Sciatic nerve (tissue), 2 donors: ENCODE measurements at regions not wholly inside any gene's neighbourhood (a gene's known extent, or its start where the extent isn't known, plus 50 kb on each side); places are given as distances from the start of the nearest gene placed in this dataset.

Experiments
- ATAC-seq: fragments of 200-7000 bp; cut with Tn5 transposase; one replicate; pipeline ENCODE4 v1.9.1; 2020; ENCODE audit warnings: mild to moderate bottlenecking, moderate library complexity
- DNase-seq: peaks from one replicate; pipeline ENCODE4 v3.0.0-alpha.2; 2020; ENCODE audit warnings: low spot score
- intact Hi-C: fragments of 100-400 bp; cut with DNase I; formaldehyde crosslinking; loops from one replicate; pipeline ENCODE4 v1.14.2; 2022
- donor health status: DM: no; HTN: no; CAD: no.
- donor health status: DM: no; HTN: no; CAD: no.

DNA sequence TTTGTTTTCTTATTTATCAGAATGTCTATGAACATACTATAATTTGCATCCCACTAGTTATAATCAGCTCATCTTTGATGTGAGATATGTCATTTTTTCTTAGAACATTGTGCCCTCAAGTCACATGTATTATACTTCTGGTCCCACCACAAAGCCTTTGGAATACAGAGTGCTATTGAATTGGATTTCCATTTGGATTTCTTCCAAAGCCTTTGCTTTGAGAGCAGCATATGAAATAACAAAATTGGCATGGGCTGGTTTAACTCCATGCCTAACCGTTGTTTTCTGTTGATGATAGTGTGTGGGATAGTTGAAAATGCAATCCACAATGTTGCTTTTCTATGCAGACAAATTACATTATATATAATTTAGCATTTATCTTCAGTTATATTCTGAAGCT lies 284.5 kb upstream of the PLSCR5 start:
- DNase-seq, result no peak
- intact Hi-C loops, result no loop called here
- ATAC-seq, result no peak

DNA sequence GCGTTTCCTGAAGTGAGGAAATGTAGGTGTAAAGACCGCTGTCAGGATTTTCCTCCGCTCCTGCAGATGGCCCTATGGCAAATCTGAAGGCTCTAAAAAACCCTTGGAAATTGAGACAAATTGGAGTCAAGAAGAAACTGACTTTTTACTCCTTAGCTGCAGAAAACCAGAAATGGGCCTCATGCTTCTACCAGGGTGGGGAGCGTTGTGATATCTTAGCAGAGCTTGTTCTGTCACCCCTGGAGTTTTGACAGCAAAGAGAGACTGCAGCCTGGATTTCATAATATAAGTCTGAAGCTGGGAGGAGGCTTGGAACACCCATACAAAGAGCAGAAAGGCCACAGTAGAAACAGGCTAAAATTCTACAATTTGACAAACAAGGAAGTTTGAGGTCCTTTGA lies 283.0 kb upstream of the PLSCR5 start:
- intact Hi-C loops, result no loop called here
- no peak for ATAC-seq
- DNase-seq, result no peak

GRCh38 chr3:146884721-146885120 lies 279.6 kb upstream of the PLSCR5 start:
- no peak for ATAC-seq
- no peak for DNase-seq
- intact Hi-C loops, result no loop called here

GRCh38 chr3:146884296-146884695 lies 279.1 kb upstream of the PLSCR5 start:
- DNase-seq, result no peak
- intact Hi-C loops, result no loop called here
- no peak for ATAC-seq

GRCh38 chr3:146883288-146883687 lies 278.1 kb upstream of the PLSCR5 start:
- intact Hi-C loops, result no loop called here
- ATAC-seq (no peak), DNase-seq (no peak)

DNA sequence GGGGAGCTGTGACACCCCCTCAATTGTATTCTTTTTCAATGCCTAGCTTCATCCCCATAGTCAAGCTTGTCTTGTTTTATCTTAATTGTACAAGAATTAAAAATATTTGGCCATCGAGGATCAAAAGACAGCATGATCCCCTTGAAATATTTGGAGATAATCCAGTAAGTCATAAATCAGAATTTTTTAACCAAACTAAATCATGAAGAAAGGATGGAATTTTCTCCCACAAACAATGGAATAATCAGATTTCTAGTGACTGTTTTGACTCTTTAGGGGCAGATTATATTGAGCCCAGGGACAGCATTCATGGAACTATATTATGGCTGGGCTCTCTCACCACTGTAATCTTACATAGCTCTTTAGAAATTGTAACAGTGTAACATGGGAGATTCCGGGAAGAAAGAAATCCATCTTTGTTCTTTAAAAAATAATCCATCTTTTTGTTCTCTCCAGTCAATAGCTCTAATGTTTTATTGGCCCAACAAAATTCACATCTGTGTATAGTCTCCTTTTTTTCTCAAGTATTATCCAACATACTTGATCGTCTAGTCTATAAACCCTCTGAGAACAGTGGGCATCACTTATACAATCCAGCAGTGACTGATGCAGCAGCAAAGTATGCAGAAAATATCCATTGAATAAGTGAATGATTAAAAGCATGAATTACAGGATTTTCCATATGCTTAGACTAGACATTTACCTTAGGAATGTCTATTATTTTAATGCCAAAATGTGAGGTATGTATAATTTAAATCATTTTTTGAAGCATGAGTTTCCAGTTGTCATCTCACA lies 277.0 kb upstream of the PLSCR5 start:
- DNase-seq (no peak), ATAC-seq (no peak)
- intact Hi-C loops, result no loop called here

DNA sequence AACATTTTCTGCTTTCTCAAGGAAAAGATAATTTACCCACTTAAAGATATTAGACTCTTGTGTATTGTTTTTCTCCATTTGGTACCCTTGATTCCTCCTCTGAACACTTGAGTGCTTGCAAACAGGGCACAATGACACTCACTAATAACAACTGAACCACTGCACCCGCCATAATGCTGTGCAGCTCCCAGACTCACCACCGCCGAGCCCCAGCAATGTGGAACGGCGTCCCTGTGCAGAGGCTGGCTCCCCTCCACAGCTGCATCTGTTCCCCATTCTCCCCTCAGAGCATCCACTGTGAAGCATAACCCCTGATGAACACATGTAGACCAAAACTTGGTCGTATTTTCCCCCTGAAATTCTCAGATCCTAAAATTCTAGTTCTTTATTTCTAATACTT lies 276.2 kb upstream of the PLSCR5 start:
- ATAC-seq, result no peak
- no peak for DNase-seq
- intact Hi-C loops, result no loop called here

DNA sequence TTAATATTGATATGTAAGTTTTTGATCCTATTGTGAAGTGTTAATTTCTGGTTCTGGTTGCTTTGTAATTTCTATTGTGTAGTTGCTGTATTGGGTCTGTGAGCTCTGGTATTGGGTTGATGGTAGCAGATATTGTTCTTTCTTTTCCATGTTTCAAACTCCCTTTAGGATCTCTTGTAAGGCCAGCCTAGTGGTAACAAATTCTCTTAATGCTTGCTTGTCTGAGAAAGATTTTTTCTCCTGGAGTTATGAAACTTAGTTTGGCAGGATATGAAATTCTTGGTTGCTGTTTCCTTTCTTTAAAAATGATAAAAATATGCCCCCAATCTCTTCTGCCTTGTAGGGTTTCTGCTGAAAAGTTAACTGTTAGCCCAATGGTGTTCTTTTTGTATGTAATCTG lies 268.6 kb upstream of the PLSCR5 start:
- no peak for DNase-seq
- no peak for ATAC-seq

DNA sequence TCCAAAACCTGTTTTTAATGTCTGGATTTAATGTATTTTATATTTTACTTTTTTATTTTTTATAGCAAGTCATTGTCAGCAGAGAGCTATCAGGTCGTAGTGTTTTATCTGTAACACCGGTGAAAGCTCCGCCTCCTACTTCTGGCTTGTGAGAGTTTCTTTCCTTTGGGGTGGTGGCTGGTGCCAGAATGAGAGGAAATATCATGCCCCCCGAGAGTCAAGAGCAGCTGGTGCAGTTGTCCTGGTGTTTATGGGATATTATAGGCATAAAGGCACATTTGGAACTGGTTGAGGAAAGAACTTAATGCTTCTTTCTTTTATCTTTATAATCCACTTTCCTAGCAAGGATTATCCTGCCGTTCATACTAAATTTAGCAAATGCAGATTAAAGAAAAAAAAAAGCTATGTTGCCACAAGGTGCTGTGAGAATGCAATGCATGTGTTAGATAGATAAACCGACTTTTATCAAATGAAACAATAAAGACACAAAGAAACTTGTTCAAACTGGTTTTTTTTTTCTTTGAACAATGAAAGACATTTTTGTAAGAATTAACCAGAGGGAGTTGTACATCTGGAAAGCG lies 260.1 kb upstream of the PLSCR5 start:
- DNase-seq (no peak), ATAC-seq (no peak)
- intact Hi-C loops, result no loop called here

More for the DNA sequence above, 268.6 kb upstream of the PLSCR5 start:
- intact Hi-C loops, result no loop called here

DNA sequence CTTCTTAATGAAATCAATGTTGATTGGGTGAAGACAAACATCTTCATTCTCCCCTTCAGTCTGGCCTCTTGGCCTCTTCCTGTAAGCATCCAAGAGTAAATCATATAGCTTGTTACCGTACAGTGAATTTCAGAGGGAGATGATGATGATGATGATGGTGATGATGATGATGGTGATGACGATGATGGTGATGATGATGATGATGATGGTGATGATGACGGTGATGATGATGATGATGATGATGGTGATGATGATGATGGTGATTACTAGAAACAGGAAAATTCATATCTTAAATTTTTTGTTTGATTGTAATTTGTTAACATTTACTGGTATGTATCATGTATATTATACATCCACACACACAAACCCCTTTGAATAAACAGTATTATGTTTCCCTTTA lies 256.1 kb upstream of the PLSCR5 start:
- no peak for ATAC-seq

DNA sequence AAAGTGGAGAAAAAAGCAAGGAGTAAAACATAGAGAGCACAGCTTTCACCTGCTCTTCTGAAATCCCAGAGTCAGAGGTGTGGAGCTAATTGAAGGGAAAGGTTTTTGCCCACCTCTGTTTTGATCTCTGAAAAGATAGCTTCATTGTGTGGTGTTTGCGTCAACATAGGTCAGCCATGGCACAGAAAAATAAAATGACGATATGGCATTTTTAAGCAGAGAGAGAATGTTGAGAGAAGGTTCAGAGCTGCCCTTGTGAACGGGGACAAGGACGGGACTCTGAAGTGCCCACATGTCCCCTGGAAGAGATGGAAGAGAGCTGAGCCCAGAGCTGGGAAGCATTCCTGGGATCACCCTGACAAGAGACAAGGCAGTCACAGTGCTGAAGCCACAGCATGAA lies 249.4 kb upstream of the PLSCR5 start:
- ATAC-seq (no peak), DNase-seq (no peak)
- intact Hi-C loops, result no loop called here

More for the DNA sequence above, 256.1 kb upstream of the PLSCR5 start:
- DNase-seq, result no peak
- intact Hi-C loops, result no loop called here

DNA sequence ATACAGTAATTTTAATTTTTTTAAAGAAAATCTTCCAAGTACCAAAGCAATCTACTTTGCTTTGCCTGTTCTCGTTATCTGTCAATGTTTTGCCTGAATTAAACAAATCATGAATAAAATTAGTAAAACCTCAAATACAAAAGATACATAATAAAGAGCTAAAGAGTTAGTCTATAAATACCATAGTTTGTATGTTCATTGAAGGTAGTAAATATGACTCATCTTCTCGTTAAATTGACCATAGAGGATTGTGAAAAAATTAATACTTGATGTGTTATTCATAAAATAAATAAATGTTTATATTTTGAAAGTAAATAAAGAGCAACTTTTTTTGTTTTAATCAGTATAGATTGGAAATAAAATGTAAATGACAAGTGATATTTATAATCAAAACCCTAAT lies 246.5 kb upstream of the PLSCR5 start:
- intact Hi-C loops, result no loop called here
- ATAC-seq, result no peak
- DNase-seq, result no peak

- intact Hi-C loops, result no loop called here
- no peak for ATAC-seq
- DNase-seq, result no peak
Measured at GRCh38 chr3:146845361-146845760, 240.2 kb upstream of the PLSCR5 start.

DNA sequence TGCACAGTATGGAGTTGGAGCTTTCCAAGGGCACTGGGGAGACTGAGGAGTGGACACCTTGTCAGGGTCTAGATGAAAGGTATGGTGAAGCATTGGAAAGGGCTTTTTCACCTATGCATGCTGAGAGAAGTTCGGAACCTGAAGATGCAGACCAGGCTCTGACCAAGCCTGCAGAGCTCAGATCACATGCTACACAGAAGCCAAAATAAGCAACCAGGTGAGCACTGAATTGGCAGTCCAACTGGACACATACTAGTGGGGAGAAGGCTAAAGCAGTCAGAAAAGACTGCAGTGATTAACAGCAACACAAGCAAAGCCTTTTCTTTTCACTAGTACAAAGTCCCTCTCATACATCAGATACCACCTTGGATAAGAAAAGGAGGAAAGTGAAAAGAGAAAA lies 238.3 kb upstream of the PLSCR5 start:
- ATAC-seq (no peak), DNase-seq (no peak)
- intact Hi-C loops, result no loop called here

DNA sequence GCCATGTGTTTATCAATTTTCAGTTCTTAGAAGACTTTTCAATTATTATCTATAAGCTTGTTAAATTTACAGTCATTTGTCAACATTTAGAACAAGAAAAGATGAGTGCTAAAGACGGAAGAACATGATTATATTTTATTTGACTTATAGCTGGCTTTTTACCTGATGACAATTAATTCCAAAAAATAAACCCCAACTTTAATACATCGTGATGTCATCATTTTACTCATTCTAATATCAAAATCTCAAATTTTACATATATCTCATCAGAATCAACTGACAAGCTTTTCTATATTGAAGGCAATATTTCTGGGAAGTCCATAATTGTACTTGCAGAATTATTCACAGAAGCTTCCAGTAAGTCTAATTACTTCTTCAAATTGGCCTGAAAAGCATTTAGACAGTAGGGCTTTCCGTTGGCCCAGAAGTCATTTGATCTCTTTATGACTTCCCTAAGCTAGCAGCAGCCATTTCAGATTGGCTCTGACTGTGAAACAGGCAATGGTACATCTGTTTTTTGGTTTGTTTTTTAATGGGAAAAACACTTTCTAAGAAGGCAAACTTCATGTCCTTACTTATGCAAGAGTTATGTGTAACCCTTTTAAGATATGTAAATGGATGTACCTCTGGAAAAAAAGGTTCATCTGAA lies 234.7 kb upstream of the PLSCR5 start:
- intact Hi-C loops, result no loop called here
- ATAC-seq (no peak), DNase-seq (no peak)

- DNase-seq, result no peak
- ATAC-seq, result no peak
- intact Hi-C loops, result no loop called here
Measured at GRCh38 chr3:146838221-146838620, 233.1 kb upstream of the PLSCR5 start.

DNA sequence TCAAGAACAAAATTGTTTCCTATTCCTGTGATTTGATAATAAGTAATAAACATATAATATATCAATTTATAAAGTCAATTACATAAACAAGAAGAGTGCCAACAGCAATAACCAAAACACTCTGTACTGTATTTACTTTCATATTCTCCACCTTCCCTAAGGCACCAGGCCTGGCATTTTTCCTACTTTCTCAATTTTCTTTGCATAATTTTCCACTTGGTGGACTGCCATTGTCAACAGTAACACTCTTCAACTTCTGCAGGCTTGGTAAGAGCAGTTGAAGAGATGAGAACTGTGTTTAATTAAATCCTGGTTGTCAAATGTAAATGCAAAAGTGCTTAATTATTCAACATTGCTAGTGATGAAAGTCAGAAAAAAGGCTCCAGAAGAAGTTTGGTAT lies 229.8 kb upstream of the PLSCR5 start:
- intact Hi-C loops, result no loop called here
- DNase-seq, result no peak
- peak; percentile 41 for ATAC-seq

DNA sequence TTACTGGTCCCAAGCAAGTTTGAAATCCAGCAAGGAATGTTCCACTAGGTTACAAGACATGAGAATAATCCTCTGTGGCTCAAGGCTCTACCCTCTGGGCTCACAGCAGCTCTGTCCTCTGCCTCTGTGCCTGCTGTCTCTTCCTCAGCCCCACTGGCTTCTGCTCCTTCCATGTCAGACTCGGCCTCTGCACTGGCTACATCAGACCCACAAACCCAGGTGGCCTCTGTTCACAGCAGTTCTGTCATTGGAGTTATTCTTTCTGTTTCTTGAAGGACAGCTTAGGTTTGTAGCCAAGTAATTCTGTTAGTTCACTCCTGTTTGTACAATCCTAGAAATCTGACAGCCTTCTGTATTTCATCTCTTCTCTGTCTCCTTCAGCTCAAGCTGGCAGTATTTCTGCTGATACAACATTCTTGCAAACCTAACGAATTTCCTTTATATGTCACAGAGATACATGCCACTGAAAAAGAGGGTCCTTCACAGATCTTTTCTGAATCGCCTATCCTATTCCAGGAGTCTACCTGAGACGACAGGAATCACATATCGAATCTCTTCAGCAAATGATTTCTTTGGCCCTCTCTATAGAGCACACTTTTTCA lies 227.8 kb upstream of the PLSCR5 start:
- intact Hi-C loops, result no loop called here
- no peak for DNase-seq
- no peak for ATAC-seq

DNA sequence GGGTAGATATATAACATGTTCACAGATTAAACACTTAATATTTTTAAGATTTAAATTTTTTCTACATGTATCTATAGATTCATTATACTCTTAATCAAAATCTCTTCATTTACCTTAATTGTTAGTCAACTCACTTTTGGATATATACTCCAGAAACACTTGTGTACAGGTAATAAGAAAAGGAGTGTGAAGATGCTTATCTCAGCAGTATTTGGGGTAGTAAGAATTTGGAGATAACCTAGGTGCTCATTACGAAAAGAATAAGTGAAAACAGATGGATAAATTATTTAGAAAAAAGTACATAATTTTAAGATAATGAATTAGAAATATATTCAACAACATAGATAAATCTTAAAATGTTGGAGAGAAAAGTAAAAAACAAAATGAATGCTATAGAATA lies 226.5 kb upstream of the PLSCR5 start:
- DNase-seq, result no peak
- ATAC-seq, result no peak

GRCh38 chr3:146830231-146830630 lies 225.1 kb upstream of the PLSCR5 start:
- no peak for ATAC-seq
- no peak for DNase-seq
- intact Hi-C loops, result no loop called here

More for the DNA sequence above, 226.5 kb upstream of the PLSCR5 start:
- intact Hi-C loops, result no loop called here
